Activated CD8-positive, alpha-beta T cell treated with anti-CD3 and anti-CD28 coated beads for 36 hours (primary cell): ENCODE measurements at regions not wholly inside any gene's neighbourhood (a gene's known extent, or its start where the extent isn't known, plus 50 kb on each side); places are given as distances from the start of the nearest gene placed in this dataset.
"Not testable (repeated sequence)": the region's sequence is repeated elsewhere in the genome, so short reads cannot be mapped to it uniquely, and the experiment has no call there.

ENCODE experiments used
- ATAC-seq: fragments of 200-7000 bp; cut with Tn5 transposase; one replicate; pipeline ENCODE4 v1.10.0; 2021; ENCODE audit warnings: mild to moderate bottlenecking, moderate library complexity
- CTCF ChIA-PET: fragments of 350-600 bp; sonication (Branson Sonifier 250); formaldehyde crosslinking; loops from one replicate; lab custom pipeline; 2021; ENCODE audit warnings: antibody characterized with exemption; lab: Charles Lee
- POLR2A ChIA-PET: fragments of 350-600 bp; sonication (Branson Sonifier 250); formaldehyde crosslinking; loops from one replicate; lab custom pipeline; 2021; ENCODE audit warnings: antibody characterized with exemption; lab: Charles Lee
- DNase-seq: peaks from one replicate; pipeline ENCODE4 v3.0.0-alpha.2; 2020
- H3K27ac Mint-ChIP-seq: one replicate; pipeline ENCODE4 v1.8.0; 2021; ENCODE audit warnings: mild to moderate bottlenecking, mixed read lengths
- H3K27me3 Mint-ChIP-seq: one replicate; pipeline ENCODE4 v1.8.0; 2021; ENCODE audit warnings: mixed read lengths
- H3K36me3 Mint-ChIP-seq: one replicate; pipeline ENCODE4 v1.8.0; 2021; ENCODE audit warnings: low read depth, mixed read lengths
- H3K4me1 Mint-ChIP-seq: one replicate; pipeline ENCODE4 v1.8.0; 2021; ENCODE audit warnings: low read depth, mixed read lengths
- H3K4me3 Mint-ChIP-seq: one replicate; pipeline ENCODE4 v1.8.0; 2021; ENCODE audit warnings: mild to moderate bottlenecking, moderate library complexity, mixed read lengths
- H3K9me3 Mint-ChIP-seq: one replicate; pipeline ENCODE4 v1.8.0; 2021; ENCODE audit warnings: mixed read lengths
- intact Hi-C: fragments of 100-400 bp; cut with micrococcal nuclease; formaldehyde crosslinking; loops from one replicate; pipeline ENCODE4 v1.10.0; 2022
- TF ChIP-seq, protein P1 (sequence below): fragments of 200-600 bp; IDR thresholded peaks from one replicate; pipeline ENCODE4 v1.8.0; 2022; ENCODE audit warnings: antibody characterized with exemption, mild to moderate bottlenecking

DNA sequence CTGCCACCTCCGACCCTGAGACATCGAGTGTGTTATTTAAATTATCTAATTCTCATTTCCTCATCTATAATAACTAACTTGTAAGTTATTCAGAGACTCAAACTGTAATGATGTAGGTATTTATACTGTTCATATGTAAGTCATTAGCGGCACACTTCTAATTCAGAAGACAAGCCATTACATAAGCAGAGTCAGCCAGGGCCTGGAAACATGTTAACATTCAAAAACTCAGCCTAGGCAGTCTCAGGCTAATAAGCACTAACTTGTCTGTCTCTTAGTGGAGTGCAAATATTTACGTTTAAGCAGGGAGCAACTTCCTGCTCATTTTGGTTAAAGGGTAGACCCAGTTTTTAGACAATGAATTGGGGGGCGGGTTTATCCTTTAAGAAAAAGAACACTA is 598.4 kb downstream of the ACTL7B start:
- no peak for DNase-seq
- Mint-ChIP-seq H3K9me3 (no peaks in the 10 kb centered on the region), H3K36me3 (no peaks in the 10 kb centered on the region), H3K27ac (no peak overlapping the region), H3K4me3 (no peak overlapping the region), H3K27me3 (no peaks in the 10 kb centered on the region), H3K4me1 (no peaks in the 10 kb centered on the region)
- CTCF ChIA-PET, result no interaction called here
- TF ChIP-seq, protein P1, sequence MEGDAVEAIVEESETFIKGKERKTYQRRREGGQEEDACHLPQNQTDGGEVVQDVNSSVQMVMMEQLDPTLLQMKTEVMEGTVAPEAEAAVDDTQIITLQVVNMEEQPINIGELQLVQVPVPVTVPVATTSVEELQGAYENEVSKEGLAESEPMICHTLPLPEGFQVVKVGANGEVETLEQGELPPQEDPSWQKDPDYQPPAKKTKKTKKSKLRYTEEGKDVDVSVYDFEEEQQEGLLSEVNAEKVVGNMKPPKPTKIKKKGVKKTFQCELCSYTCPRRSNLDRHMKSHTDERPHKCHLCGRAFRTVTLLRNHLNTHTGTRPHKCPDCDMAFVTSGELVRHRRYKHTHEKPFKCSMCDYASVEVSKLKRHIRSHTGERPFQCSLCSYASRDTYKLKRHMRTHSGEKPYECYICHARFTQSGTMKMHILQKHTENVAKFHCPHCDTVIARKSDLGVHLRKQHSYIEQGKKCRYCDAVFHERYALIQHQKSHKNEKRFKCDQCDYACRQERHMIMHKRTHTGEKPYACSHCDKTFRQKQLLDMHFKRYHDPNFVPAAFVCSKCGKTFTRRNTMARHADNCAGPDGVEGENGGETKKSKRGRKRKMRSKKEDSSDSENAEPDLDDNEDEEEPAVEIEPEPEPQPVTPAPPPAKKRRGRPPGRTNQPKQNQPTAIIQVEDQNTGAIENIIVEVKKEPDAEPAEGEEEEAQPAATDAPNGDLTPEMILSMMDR, result no peak
- POLR2A ChIA-PET, result no interaction called here
- ATAC-seq, result no peak
- intact Hi-C loops, result no loop called here

DNA sequence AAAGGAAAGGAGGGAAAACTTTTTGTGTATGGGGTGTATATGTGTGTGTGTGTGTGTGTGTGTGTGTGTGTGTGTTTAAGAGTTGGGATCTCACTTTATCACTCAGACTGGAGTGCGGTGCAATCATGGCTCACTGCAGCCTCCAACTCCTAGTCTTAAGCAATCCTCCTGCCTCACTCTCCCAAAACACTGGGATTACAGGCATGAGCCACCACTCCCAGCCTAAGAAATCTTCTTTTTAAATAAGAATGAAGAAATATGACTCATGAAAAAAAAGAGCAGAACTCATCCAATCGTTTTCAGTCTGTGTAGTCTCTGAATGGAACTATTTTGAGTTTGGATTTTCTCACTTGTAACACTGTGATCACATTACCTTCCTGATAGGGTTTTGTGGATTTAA is 601.5 kb downstream of the ACTL7B start:
- no peak for ATAC-seq

DNA sequence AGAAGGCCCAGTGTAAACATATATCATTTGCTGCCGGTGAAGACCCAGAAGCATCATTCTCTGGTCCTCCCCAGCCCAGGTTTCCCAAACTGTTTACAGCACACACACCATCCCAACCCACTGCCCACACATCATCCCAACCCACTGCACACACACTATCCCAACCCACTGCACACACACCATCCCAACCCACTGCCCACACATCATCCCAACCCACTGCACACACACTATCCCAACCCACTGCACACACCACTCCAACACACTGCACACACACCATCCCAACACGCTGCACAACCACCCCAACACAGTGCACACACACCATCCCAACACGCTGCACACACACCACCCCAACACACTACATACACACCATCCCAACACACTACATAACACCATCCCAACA is 608.4 kb downstream of the ACTL7B start:
- ATAC-seq, H3K27me3 Mint-ChIP-seq, CTCF ChIA-PET, POLR2A ChIA-PET, intact Hi-C loops, H3K27ac Mint-ChIP-seq, H3K4me1 Mint-ChIP-seq, H3K9me3 Mint-ChIP-seq, H3K4me3 Mint-ChIP-seq, DNase-seq, H3K36me3 Mint-ChIP-seq: not testable (repeated sequence)

More for the DNA sequence above, 601.5 kb downstream of the ACTL7B start:
- Mint-ChIP-seq H3K4me3 (no peak overlapping the region), H3K27me3 (peaks cover 2% of the 10 kb centered on the region), H3K4me1 (no peaks in the 10 kb centered on the region), H3K9me3 (no peaks in the 10 kb centered on the region), H3K27ac (no peak overlapping the region), H3K36me3 (no peaks in the 10 kb centered on the region)
- ChIA-PET CTCF (no interaction called here), POLR2A (no interaction called here)
- intact Hi-C loops, result no loop called here
- no peak for DNase-seq
- TF ChIP-seq, protein P1, result no peak

DNA sequence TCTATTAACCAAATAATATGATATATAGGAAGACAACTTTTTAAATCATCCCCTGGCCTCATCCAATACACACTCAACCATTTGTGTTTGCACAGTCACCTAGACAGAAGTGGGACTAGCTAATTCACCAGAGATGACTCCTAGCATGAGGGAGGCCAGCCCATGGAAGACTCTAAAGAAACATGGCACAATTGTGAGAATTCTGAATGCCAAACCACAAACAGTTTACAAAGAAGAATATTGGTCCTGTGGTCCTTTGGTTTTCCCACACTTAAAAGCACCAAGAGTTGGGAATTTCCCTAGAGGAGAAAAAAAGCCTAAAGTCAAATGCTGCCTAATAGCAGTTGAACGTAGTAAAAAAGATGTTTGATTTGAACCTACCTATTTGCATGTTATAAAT is 609.9 kb downstream of the ACTL7B start:
- Mint-ChIP-seq H3K9me3 (no peaks in the 10 kb centered on the region), H3K27ac (no peak overlapping the region), H3K4me3 (no peak overlapping the region), H3K36me3 (no peaks in the 10 kb centered on the region), H3K27me3 (peaks cover 2% of the 10 kb centered on the region), H3K4me1 (no peaks in the 10 kb centered on the region)
- ChIA-PET POLR2A (no interaction called here), CTCF (no interaction called here)
- TF ChIP-seq, protein P1, result no peak
- DNase-seq (no peak), ATAC-seq (no peak)
- intact Hi-C loops, result no loop called here

DNA sequence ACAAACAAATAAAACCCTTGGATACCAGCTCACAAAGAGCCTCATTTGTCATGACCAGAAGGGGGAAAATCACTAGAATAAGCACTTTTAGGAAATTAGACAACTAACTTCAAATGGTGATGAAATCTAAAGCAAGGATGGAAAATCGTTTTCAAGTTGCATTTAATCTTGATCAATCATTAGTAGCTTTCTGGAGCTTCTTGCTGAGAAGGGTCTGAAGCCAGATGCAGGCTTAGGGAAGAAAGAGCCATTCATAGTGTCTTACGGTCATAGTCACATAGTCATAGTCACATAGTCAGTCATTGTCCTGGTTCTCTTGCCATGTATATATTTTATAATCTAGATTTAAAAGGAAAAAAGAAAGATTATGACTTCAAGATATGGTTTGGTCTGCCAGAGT is 610.5 kb downstream of the ACTL7B start:
- no peak for DNase-seq
- ATAC-seq, result no peak
- ChIA-PET CTCF (no interaction called here), POLR2A (no interaction called here)
- no peaks in the 10 kb centered on the region for H3K4me1 Mint-ChIP-seq
- H3K9me3 Mint-ChIP-seq, result no peaks in the 10 kb centered on the region
- H3K27me3 Mint-ChIP-seq, result peaks cover under 1% of the 10 kb centered on the region
- H3K27ac Mint-ChIP-seq, result no peak overlapping the region
- TF ChIP-seq, protein P1, result no peak
- intact Hi-C loops, result no loop called here
- no peak overlapping the region for H3K4me3 Mint-ChIP-seq
- H3K36me3 Mint-ChIP-seq, result no peaks in the 10 kb centered on the region

DNA sequence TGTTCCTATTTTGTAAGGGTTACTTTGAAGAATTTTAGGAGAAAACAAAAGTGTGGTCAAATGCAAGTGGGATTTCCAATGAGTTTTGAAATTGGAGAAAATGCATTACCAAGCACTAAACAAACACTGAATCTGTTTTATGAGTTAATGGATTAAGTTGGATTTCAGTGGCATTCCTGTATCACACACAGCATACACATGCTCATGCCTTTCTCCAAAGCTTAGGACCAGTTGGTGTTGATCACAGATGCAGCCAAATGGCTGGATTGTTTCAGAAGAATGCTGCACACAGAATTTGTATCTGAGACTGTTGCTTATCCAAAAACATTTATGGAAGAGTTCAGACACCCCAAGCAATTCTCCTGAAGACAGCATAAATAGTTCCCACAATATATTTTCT is 611.1 kb downstream of the ACTL7B start:
- TF ChIP-seq, protein P1, result no peak
- H3K4me3 Mint-ChIP-seq, result no peak overlapping the region
- no peak for DNase-seq

More for the DNA sequence above, 611.1 kb downstream of the ACTL7B start:
- H3K27ac Mint-ChIP-seq, result no peak overlapping the region
- POLR2A ChIA-PET, result no interaction called here
- H3K36me3 Mint-ChIP-seq, result no peaks in the 10 kb centered on the region
- H3K9me3 Mint-ChIP-seq, result no peaks in the 10 kb centered on the region
- CTCF ChIA-PET, result no interaction called here
- no peaks in the 10 kb centered on the region for H3K27me3 Mint-ChIP-seq
- no peak for ATAC-seq
- intact Hi-C loops, result no loop called here
- no peaks in the 10 kb centered on the region for H3K4me1 Mint-ChIP-seq
